ENCODE measurements at regions not wholly inside any gene's neighbourhood (a gene's known extent, or its start where the extent isn't known, plus 50 kb on each side); places are given as distances from the start of the nearest gene placed in this dataset.
A peak's percentile ranks its signal among the peaks of the same experiment; 100 is the strongest.
"Not testable (repeated sequence)": the region's sequence is repeated elsewhere in the genome, so short reads cannot be mapped to it uniquely, and the experiment has no call there.

DNA sequence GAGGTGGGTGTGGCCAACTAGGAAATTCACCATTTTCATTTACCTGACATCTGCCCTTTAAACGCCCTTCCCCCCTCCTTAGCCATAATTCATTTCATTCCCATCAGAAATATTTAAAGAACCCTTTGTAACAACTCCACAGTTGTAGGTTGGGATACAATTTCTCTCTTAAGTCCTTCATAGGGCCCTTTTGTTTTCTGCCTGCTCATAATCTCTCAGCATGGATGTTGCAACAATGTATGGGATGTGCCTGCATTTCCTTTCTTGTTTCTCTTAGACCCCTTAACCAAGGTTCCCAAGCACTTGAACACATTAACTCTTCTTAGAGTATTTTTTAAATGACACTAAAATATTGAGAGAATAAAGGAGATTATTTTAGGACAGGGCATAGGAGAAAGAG, 51.7 kb upstream of the MYO10 start:
- in situ Hi-C loops (cut with HindIII; ENCODE audit: low pct_unique_long_range_greater_than_20kb, low sequenced_read_pairs) = no loop called here
- TF ChIP-seq JUND (IDR thresholded peaks at IDR 0.05; ENCODE audit: low read depth) = no peak
- no peak for DNase-seq (ENCODE audit: low read depth in 1 of 2, low spot score in 1 of 2)

DNA sequence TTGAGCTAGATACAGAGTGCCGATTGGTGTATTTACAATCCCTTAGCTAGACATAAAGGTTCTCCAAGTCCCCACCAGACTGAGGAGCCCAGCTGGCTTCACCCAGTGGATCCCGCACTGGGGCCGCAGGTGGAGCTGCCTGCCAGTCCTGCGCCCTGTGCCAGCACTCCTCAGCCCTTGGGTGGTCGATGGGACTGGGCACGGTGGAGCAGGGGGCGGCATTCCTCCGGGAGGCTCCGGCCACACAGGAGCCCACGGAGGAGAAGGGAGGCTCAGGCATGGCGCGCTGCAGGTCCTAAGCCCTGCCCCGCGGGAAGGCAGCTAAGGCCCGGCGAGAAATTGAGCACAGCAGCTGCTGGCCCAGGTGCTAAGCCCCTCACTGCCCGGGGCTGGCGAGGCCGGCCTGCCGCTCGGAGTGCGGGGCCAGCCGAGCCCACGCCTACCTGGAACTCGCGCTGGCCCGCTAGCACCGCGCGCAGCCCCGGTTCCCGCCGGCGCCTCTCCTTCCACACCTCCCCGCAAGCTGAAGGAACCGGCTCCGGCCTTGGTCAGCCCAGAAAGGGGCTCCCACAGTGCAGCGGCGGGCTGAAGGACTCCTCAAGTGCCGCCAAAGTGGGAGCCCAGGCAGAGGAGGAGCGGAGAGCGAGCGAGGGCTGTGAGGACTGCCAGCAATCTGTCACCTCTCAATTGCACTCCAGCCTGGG, 54.9 kb upstream of the MYO10 start:
- in situ Hi-C loops (cut with HindIII; ENCODE audit: low pct_unique_long_range_greater_than_20kb, low sequenced_read_pairs); DNase-seq (ENCODE audit: low read depth in 1 of 2, low spot score in 1 of 2): not testable (repeated sequence)

DNA sequence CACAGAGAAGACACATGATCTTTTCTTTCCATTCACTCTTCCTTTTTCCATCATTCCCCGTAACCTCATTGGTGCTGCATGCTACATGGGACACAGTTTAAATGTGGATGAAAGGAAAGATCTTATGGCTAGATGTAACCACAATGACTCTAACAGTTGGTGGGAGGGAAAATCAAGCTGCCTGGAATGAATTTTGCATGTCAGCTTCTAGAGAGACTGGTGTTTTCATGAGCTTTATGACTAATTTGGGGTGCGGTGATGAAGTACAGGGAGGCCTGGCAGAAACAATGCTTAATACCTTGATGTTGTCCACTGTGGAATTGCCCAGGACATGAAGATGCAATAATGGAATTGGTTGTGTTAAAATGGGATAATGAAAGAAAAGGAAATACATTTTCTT, 55.9 kb upstream of the MYO10 start:
- no peak for TF ChIP-seq JUND (IDR thresholded peaks at IDR 0.05; ENCODE audit: low read depth)
- no peak for DNase-seq (ENCODE audit: low read depth in 1 of 2, low spot score in 1 of 2)
- in situ Hi-C loops (cut with HindIII; ENCODE audit: low pct_unique_long_range_greater_than_20kb, low sequenced_read_pairs) = no loop called here

DNA sequence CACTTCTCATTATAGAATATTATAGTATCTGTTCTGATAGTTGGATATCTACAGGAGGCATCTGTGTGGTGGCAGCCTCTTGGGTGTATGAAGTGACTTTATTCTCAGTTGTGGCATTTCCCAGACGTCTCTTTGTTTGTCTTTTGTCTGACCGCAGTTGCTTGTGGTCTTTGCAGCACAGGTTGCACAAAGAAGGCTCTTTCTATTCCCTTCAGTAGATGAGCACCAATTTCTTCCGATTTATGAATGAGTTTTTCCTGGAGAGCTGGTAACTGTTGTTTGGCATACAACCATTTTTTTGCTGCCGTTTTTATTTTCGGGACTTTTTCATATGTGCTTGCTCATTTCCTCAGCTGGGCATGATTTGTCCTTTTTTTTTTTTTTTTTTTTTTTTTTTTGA, 56.4 kb upstream of the MYO10 start:
- peak in 1 of 2 experiments; percentile 7 for DNase-seq (ENCODE audit: low read depth in 1 of 2, low spot score in 1 of 2)

DNA sequence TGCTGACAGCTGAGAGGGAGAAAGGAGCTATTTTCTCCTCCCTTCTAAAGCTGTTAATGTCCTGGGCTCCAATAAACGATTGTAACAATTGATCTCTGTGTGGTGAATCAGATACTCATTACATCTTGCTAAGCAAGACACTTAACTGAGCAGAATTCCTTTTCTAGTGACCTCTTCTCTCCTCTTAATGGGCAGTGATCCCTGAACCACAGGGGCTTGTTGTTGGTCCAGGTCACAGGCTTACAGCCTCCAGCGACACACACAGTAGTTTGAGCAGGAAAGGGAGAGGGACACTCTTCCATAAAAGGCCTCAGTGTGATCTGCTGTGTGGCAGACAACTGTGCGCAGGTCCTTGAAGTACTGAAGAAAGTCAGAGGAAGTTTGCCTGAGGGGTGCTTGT, 58.5 kb upstream of the MYO10 start:
- no peak for TF ChIP-seq JUND (IDR thresholded peaks at IDR 0.05; ENCODE audit: low read depth)

More for the DNA sequence above, 56.4 kb upstream of the MYO10 start:
- TF ChIP-seq JUND (IDR thresholded peaks at IDR 0.05; ENCODE audit: low read depth) = no peak
- in situ Hi-C loops (cut with HindIII; ENCODE audit: low pct_unique_long_range_greater_than_20kb, low sequenced_read_pairs) = no loop called here

DNA sequence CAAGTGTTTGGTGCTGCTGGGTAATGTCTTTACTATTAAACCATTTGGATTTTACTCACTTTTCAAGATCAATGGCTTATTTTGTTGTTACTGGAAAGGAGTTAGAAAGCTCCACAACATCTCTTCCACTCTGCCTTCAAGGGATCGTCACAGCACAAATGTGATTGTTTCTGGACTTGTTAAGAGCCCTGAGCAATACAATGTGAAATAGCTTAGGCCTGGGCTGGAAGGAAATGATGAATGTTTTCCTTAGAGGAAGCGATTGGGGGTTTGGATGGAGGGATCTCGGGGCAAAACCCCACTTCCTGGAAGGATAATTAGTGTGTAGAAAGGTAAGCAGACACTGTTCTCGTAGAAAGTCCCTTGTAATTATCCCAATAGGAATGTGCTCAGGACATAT, 59.3 kb upstream of the MYO10 start:
- TF ChIP-seq JUND (IDR thresholded peaks at IDR 0.05; ENCODE audit: low read depth) = no peak
- no peak for DNase-seq (ENCODE audit: low read depth in 1 of 2, low spot score in 1 of 2)
- in situ Hi-C loops (cut with HindIII; ENCODE audit: low pct_unique_long_range_greater_than_20kb, low sequenced_read_pairs) = no loop called here

More for the DNA sequence above, 58.5 kb upstream of the MYO10 start:
- in situ Hi-C loops (cut with HindIII; ENCODE audit: low pct_unique_long_range_greater_than_20kb, low sequenced_read_pairs) = no loop called here
- DNase-seq (ENCODE audit: low read depth in 1 of 2, low spot score in 1 of 2) = no peak

DNA sequence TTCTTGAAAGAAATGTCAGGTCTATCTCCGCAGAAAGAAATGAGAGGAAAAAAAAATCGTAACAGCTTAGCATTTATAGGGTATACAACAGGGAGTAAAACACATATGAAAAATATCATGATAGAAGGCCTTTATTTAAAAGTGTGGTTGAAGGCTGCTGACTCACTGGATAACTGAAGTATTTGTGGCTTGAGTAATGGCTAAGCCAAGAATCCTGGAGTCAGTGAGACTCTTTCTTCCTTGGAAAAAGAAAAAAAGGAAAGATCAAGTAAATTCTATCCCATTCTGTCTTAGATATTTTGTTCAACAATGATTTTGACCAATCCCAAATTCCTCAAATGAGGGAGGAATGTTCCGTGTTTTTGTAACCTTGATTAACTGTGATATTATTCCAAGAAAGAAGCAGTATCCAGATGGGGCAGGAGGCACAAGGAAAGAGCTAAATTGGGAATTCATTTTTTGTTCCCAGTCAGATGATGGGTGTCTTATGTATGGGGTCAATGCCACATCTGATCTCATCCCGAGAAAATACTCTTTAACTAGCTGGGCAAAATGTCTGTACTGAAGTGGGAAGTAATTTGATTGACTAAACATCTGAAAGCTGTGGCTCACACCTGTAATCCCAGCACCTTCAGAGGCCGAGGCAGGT, 64.3 kb upstream of the MYO10 start:
- in situ Hi-C loops (cut with HindIII; ENCODE audit: low pct_unique_long_range_greater_than_20kb, low sequenced_read_pairs) = no loop called here
- TF ChIP-seq JUND (IDR thresholded peaks at IDR 0.05; ENCODE audit: low read depth) = no peak
- no peak for DNase-seq (ENCODE audit: low read depth in 1 of 2, low spot score in 1 of 2)

DNA sequence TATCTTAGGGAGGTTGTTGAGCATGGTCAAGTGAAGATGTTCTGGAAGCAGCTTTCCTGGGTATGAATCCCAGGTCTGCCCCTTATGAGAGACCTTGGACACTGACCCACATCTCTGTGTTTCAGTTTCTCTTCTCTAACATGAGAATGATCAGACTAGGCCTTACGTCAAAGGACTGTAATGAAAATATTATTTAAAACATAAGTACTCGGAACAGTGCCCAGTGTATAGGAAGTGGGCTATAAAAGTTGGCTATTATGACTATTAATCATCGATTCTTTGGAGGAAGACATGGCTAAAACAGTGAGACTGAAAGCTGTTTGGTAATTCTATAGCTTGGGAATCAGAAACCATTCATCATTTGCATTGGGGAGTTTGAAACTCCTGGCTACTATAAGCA, 65.3 kb upstream of the MYO10 start:
- no peak for TF ChIP-seq JUND (IDR thresholded peaks at IDR 0.05; ENCODE audit: low read depth)
- in situ Hi-C loops (cut with HindIII; ENCODE audit: low pct_unique_long_range_greater_than_20kb, low sequenced_read_pairs) = no loop called here
- no peak for DNase-seq (ENCODE audit: low read depth in 1 of 2, low spot score in 1 of 2)

DNA sequence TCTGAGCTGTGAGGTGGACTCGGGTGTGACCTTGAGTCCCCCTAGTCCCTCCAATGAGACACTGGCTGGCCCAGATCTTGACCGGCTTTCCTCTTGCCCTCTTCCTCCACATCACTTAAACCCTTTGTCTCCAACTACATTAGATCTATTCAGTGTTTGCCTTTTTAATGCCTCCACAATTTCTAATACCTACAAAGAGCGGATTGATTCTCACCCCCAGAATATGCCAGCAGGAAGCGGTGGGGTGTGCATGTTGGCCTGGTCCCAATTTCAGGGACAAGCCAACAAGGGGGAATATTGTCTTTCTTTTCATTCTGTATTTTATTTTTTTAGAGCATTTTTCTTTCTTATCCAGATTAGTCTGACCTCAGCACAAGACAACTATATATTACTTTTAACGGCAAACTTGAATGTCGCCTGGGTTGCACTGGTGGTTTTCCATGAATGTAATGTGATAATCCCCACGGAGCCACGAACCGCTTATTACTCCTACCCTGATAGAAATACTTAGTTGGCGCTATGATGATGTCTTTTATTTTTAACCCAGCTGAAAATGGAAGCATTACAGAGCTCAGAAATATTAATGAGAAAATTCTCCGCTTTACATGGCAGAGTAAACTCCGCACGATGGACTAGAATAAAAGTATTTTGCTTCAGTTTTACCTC, 68.5 kb upstream of the MYO10 start:
- no peak for TF ChIP-seq JUND (IDR thresholded peaks at IDR 0.05; ENCODE audit: low read depth)
- no peak for DNase-seq (ENCODE audit: low read depth in 1 of 2, low spot score in 1 of 2)
- in situ Hi-C loops (cut with HindIII; ENCODE audit: low pct_unique_long_range_greater_than_20kb, low sequenced_read_pairs) = no loop called here

DNA sequence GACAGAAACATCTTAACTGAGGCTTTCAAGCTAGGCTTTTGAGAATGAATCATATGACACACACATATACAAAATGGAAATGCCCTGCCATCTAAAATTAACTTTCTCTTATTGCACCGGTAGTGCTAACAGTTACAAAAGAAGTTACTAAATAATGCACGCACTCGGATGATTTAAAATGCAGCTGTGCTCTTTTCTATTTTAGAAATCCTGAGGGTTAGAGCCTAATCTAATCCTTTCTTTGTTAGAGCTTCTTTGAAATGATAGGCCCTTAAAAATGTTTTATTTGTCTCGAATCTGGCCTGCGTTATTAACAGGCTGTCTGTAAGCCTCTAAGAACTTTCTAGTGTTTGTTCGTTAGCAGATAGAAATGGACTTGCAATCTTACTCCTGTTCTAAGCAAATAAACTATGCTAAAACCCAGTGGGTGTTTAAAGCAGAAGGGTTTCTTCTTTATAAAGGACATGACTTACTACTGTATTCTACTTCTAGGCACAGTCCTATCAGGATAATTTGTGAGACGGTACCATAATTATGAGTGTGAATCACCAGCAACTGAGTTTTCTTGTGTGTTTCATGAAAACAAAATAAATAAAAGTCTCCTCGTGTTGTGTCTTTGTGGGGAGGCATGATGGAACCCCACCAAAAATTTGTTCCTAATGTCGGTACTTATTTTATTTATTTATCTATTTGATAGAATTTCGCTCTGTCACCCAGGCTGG, 69.2 kb upstream of the MYO10 start:
- in situ Hi-C loops (cut with HindIII; ENCODE audit: low pct_unique_long_range_greater_than_20kb, low sequenced_read_pairs) = no loop called here
- no peak for TF ChIP-seq JUND (IDR thresholded peaks at IDR 0.05; ENCODE audit: low read depth)

DNA sequence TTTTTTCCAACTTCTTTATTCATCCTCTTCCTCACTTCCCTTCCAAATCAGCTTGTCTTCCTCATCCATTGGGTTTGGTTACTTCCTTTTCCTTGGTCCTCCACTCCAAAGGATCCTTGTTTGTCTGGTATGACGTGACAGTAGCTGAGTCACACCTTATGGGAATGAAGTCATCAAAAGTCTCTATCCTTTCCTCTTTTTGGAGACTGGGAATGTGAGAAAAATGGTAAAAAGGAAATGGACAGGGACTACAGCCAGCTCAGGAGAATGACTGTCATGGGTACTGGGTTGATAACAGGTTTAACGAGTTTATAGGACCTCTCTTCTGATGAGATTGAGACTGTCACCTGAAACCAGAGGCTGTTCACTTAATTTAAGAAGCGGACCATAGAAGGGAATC, 76.2 kb upstream of the MYO10 start:
- peak in 1 of 2 experiments; percentile 24 for DNase-seq (ENCODE audit: low read depth in 1 of 2, low spot score in 1 of 2)
- in situ Hi-C loops (cut with HindIII; ENCODE audit: low pct_unique_long_range_greater_than_20kb, low sequenced_read_pairs) = no loop called here
- no peak for TF ChIP-seq JUND (IDR thresholded peaks at IDR 0.05; ENCODE audit: low read depth)

More for the DNA sequence above, 69.2 kb upstream of the MYO10 start:
- no peak for DNase-seq (ENCODE audit: low read depth in 1 of 2, low spot score in 1 of 2)

DNA sequence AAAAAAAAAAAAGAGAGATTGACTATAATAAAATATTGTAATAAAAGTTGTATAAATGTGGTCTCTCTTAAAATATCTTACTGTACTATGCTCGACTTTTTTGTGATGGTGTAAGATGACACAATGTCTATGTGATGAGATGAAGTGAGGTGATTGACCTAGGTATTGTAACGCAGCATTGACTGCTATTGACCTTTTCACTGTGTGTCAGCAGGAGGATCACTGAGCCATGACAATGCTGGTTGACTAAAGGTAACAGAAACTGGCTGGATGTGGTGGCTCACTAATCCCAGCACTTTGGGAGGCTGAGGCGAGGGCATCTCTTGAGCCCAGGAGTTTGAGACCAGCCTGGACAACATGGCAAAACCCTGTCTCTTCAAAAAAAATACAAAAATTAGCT, 78.6 kb upstream of the MYO10 start:
- in situ Hi-C loops (cut with HindIII; ENCODE audit: low pct_unique_long_range_greater_than_20kb, low sequenced_read_pairs) = no loop called here
- no peak for TF ChIP-seq JUND (IDR thresholded peaks at IDR 0.05; ENCODE audit: low read depth)
- DNase-seq (ENCODE audit: low read depth in 1 of 2, low spot score in 1 of 2) = no peak

DNA sequence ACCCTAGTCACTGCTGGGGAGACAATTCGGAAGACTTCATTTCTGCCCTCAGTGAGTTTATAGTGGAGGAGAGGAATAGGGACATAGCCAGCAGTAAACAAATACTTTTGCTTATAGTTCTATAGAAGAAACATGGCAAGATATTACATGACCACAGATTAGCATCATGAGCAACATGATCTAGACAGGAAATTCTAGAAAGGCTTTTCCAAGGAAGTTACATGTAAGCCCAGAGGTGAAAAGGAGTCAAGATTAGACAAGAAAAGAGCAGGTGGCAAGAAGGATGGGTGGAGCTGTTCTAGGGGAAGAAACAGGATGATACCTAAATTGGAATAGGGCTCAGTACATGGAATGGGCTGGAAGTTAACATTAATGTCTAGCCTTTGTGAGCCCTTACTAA, 82.8 kb upstream of the MYO10 start:
- no peak for DNase-seq (ENCODE audit: low read depth in 1 of 2, low spot score in 1 of 2)
- in situ Hi-C loops (cut with HindIII; ENCODE audit: low pct_unique_long_range_greater_than_20kb, low sequenced_read_pairs) = no loop called here
- no peak for TF ChIP-seq JUND (IDR thresholded peaks at IDR 0.05; ENCODE audit: low read depth)

All from T47D (cell line).